ENCODE measurements at regions not wholly inside any gene's neighbourhood (a gene's known extent, or its start where the extent isn't known, plus 50 kb on each side); places are given as distances from the start of the nearest gene placed in this dataset.

GRCh38 chr10:69731184-69731583 is 70.5 kb upstream of the COL13A1 start:
- Histone ChIP-seq H3K79me2 (ENCODE audit: low read length) (no peaks in the 10 kb centered on the region), H3K27ac (ENCODE audit: low read length) (no peak overlapping the region), H3K9ac (ENCODE audit: low read length) (no peak overlapping the region), H3K4me1 (ENCODE audit: low read length) (peaks cover 8% of the 10 kb centered on the region), H2AFZ (ENCODE audit: low read depth, low read length) (no peak overlapping the region), H3K4me2 (ENCODE audit: low read length) (no peak overlapping the region), H3K36me3 (replicated peaks; ENCODE audit: low read depth, low read length) (no peaks in the 10 kb centered on the region), H3K9me3 (ENCODE audit: insufficient read depth, low read length) (no peaks in the 10 kb centered on the region), H4K20me1 (ENCODE audit: insufficient read depth, low read length) (no peaks in the 10 kb centered on the region), H3K4me3 (ENCODE audit: low read length) (no peak overlapping the region), H3K27me3 (ENCODE audit: low read depth, low read length) (peaks cover 11% of the 10 kb centered on the region)
- TF ChIP-seq EZH2phosphoT487 (IDR thresholded peaks at IDR 0.05; ENCODE audit: low read depth) (no peak), CTCF (IDR thresholded peaks at IDR 0.05; ENCODE audit: low read depth, low read length) (no peak)

GRCh38 chr10:69731698-69732097 is 70.0 kb upstream of the COL13A1 start:
- Histone ChIP-seq H2AFZ (ENCODE audit: low read depth, low read length) (no peak overlapping the region), H3K9ac (ENCODE audit: low read length) (no peak overlapping the region)
- no peak for TF ChIP-seq CTCF (IDR thresholded peaks at IDR 0.05; ENCODE audit: low read depth, low read length)
- no peak for TF ChIP-seq EZH2phosphoT487 (IDR thresholded peaks at IDR 0.05; ENCODE audit: low read depth)

GRCh38 chr10:69732147-69732825 is 69.4 kb upstream of the COL13A1 start:
- peaks cover 11% of the 10 kb centered on the region for H3K27me3 ChIP-seq (ENCODE audit: low read depth, low read length)
- peaks cover 8% of the 10 kb centered on the region for H3K4me1 ChIP-seq (ENCODE audit: low read length)
- H3K4me3 ChIP-seq (ENCODE audit: low read length), result no peak overlapping the region
- no peak overlapping the region for H2AFZ ChIP-seq (ENCODE audit: low read depth, low read length)
- TF ChIP-seq EZH2phosphoT487 (IDR thresholded peaks at IDR 0.05; ENCODE audit: low read depth) (no peak), CTCF (IDR thresholded peaks at IDR 0.05; ENCODE audit: low read depth, low read length) (no peak)
- no peaks in the 10 kb centered on the region for H3K79me2 ChIP-seq (ENCODE audit: low read length)
- no peak overlapping the region for H3K27ac ChIP-seq (ENCODE audit: low read length)
- H3K9ac ChIP-seq (ENCODE audit: low read length), result no peak overlapping the region
- no peaks in the 10 kb centered on the region for H4K20me1 ChIP-seq (ENCODE audit: insufficient read depth, low read length)
- no peaks in the 10 kb centered on the region for H3K36me3 ChIP-seq (replicated peaks; ENCODE audit: low read depth, low read length)
- no peak overlapping the region for H3K4me2 ChIP-seq (ENCODE audit: low read length)
- H3K9me3 ChIP-seq (ENCODE audit: insufficient read depth, low read length), result no peaks in the 10 kb centered on the region

More at GRCh38 chr10:69731698-69732097, 70.0 kb upstream of the COL13A1 start:
- H3K27me3 ChIP-seq (ENCODE audit: low read depth, low read length), result peaks cover 11% of the 10 kb centered on the region
- H3K4me3 ChIP-seq (ENCODE audit: low read length), result no peak overlapping the region
- H3K4me2 ChIP-seq (ENCODE audit: low read length), result no peak overlapping the region
- H3K27ac ChIP-seq (ENCODE audit: low read length), result no peak overlapping the region
- peaks cover 8% of the 10 kb centered on the region for H3K4me1 ChIP-seq (ENCODE audit: low read length)
- H3K36me3 ChIP-seq (replicated peaks; ENCODE audit: low read depth, low read length), result no peaks in the 10 kb centered on the region
- no peaks in the 10 kb centered on the region for H4K20me1 ChIP-seq (ENCODE audit: insufficient read depth, low read length)
- H3K9me3 ChIP-seq (ENCODE audit: insufficient read depth, low read length), result no peaks in the 10 kb centered on the region
- no peaks in the 10 kb centered on the region for H3K79me2 ChIP-seq (ENCODE audit: low read length)

GRCh38 chr10:69732826-69733150 is 68.9 kb upstream of the COL13A1 start:
- H3K4me2 ChIP-seq (ENCODE audit: low read length), result no peak overlapping the region
- H3K27ac ChIP-seq (ENCODE audit: low read length), result no peak overlapping the region
- H2AFZ ChIP-seq (ENCODE audit: low read depth, low read length), result no peak overlapping the region
- no peak overlapping the region for H3K9ac ChIP-seq (ENCODE audit: low read length)
- peaks cover 8% of the 10 kb centered on the region for H3K4me1 ChIP-seq (ENCODE audit: low read length)
- no peaks in the 10 kb centered on the region for H4K20me1 ChIP-seq (ENCODE audit: insufficient read depth, low read length)
- H3K36me3 ChIP-seq (replicated peaks; ENCODE audit: low read depth, low read length), result no peaks in the 10 kb centered on the region
- peaks cover 11% of the 10 kb centered on the region for H3K27me3 ChIP-seq (ENCODE audit: low read depth, low read length)
- TF ChIP-seq CTCF (IDR thresholded peaks at IDR 0.05; ENCODE audit: low read depth, low read length), result no peak
- TF ChIP-seq EZH2phosphoT487 (IDR thresholded peaks at IDR 0.05; ENCODE audit: low read depth), result no peak
- no peak overlapping the region for H3K4me3 ChIP-seq (ENCODE audit: low read length)
- no peaks in the 10 kb centered on the region for H3K9me3 ChIP-seq (ENCODE audit: insufficient read depth, low read length)
- no peaks in the 10 kb centered on the region for H3K79me2 ChIP-seq (ENCODE audit: low read length)
